ENCODE measurements at regions not wholly inside any gene's neighbourhood (a gene's known extent, or its start where the extent isn't known, plus 50 kb on each side); places are given as distances from the start of the nearest gene placed in this dataset.

GRCh38 chr19:27671876-27672275, 1541.1 kb downstream of the UQCRFS1 start:
- no peak for TF ChIP-seq ZNF274 (IDR thresholded peaks at IDR 0.05; ENCODE audit: low read depth, low read length)
- no peak for TF ChIP-seq YY1 (IDR thresholded peaks at IDR 0.05; ENCODE audit: insufficient read depth, insufficient read length)
- no peak for TF ChIP-seq SUZ12 (IDR thresholded peaks at IDR 0.05; ENCODE audit: extremely low read depth, insufficient read depth, insufficient read length)

All from NT2/D1 (cell line).